HUES6 (cell line): ENCODE measurements at regions not wholly inside any gene's neighbourhood (a gene's known extent, or its start where the extent isn't known, plus 50 kb on each side); places are given as distances from the start of the nearest gene placed in this dataset.
"Not testable (repeated sequence)": the region's sequence is repeated elsewhere in the genome, so short reads cannot be mapped to it uniquely, and the experiment has no call there.

Experiments used
- H3K27ac ChIP-seq: 2 replicates; pipeline ENCODE4 v1.7.0; 2013; ENCODE audit warnings: low read depth, mild to moderate bottlenecking, low read length, inconsistent platforms
- H3K27me3 ChIP-seq: 2 replicates; pipeline ENCODE4 v1.6.1; 2013; ENCODE audit warnings: low read length; ENCODE audit not compliant: control insufficient read depth, insufficient read depth
- H3K36me3 ChIP-seq: 2 replicates; pipeline ENCODE4 v1.6.1; 2013; ENCODE audit warnings: low read length; ENCODE audit not compliant: control insufficient read depth, insufficient read depth
- H3K4me1 ChIP-seq: 2 replicates; pipeline ENCODE4 v1.6.1; 2013; ENCODE audit warnings: low read length; ENCODE audit not compliant: control insufficient read depth, insufficient read depth
- H3K4me3 ChIP-seq: 2 replicates; pipeline ENCODE4 v1.5.1; 2013; ENCODE audit warnings: low read depth, low read length
- H3K9ac ChIP-seq: one replicate; pipeline ENCODE4 v1.6.1; 2013; ENCODE audit warnings: mild to moderate bottlenecking, low read length
- H3K9me3 ChIP-seq: 2 replicates; pipeline ENCODE4 v1.6.1; 2013; ENCODE audit warnings: low read depth, low read length; ENCODE audit not compliant: control insufficient read depth, insufficient read depth

DNA sequence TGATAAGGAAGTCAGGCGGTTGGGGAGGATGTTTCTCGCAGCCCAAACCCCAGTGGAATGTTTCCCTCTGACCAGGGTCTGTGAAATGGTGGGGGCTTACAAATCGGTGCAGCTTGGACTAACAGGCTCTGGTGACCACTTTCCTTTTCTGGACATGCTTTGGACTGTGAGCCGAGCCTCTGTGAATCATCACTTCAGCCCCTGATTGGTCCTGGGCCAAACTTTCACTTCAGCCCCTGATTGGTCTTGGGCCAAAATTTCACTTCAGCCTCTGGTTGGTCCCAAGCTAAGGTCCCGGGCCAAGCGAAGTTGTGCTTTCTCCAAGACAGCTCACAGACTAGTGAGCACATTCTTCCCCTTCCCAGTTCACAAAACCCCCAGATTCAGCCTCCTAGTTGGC lies 223.7 kb upstream of the ANKRD20A1 start:
- not testable (repeated sequence) for H3K36me3 ChIP-seq, H3K4me3 ChIP-seq, H3K27me3 ChIP-seq, H3K9ac ChIP-seq, H3K9me3 ChIP-seq, H3K4me1 ChIP-seq, H3K27ac ChIP-seq

- H3K9ac ChIP-seq, H3K36me3 ChIP-seq, H3K4me3 ChIP-seq, H3K4me1 ChIP-seq, H3K27ac ChIP-seq, H3K27me3 ChIP-seq, H3K9me3 ChIP-seq: not testable (repeated sequence)
These were observed 246.8 kb upstream of the ANKRD20A1 start for GRCh38 chr9:67611900-67612299.

DNA sequence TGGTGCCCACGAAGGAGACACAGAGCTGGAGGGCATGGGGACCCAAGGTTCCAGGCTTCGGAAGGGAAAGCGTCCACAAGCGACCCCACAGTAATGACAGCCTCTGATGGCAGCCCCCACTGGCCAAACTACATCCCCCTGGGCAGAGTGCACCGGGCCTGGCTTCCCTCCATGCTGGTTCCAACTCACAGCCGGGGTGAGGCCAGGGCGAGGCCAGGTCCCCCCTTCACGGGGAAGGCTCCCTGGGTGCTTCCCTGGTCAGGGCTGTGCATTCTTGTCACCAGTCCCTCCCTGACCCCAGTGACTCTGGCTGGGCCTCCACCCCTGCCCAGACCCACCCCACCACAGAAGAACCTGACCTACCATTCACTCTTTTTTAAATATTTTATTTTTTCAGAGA lies 248.9 kb upstream of the ANKRD20A1 start:
- H3K27me3 ChIP-seq, H3K4me1 ChIP-seq, H3K27ac ChIP-seq, H3K36me3 ChIP-seq, H3K9ac ChIP-seq, H3K4me3 ChIP-seq, H3K9me3 ChIP-seq: not testable (repeated sequence)

DNA sequence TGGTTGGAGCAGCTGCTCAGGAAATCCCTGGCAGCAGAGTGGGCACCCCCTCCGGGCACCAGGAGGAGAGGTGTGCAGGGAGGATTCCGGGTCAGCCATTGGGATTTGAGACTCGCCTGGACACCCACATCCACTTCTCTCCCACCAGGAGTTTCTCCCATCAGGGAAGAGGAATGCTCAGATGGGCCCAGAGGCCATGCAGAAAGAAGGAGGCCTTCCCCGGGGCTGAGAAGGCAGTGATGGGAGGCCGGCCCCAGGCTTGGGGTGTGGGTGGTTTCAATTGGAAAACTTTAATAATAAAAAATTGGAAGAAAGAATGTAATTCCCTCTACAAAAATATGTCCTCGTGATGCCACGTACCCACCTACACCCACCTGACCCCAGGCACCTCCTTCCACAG lies 249.3 kb upstream of the ANKRD20A1 start:
- H3K27me3 ChIP-seq, H3K27ac ChIP-seq, H3K36me3 ChIP-seq, H3K4me3 ChIP-seq, H3K4me1 ChIP-seq, H3K9ac ChIP-seq, H3K9me3 ChIP-seq: not testable (repeated sequence)

- H3K9ac ChIP-seq, H3K27ac ChIP-seq, H3K27me3 ChIP-seq, H3K4me3 ChIP-seq, H3K9me3 ChIP-seq, H3K36me3 ChIP-seq, H3K4me1 ChIP-seq: not testable (repeated sequence)
These were observed 253.6 kb upstream of the ANKRD20A1 start for GRCh38 chr9:67605113-67605512.

- H3K4me3 ChIP-seq, H3K27me3 ChIP-seq, H3K4me1 ChIP-seq, H3K9me3 ChIP-seq, H3K27ac ChIP-seq, H3K36me3 ChIP-seq, H3K9ac ChIP-seq: not testable (repeated sequence)
These were observed 255.1 kb upstream of the ANKRD20A1 start for GRCh38 chr9:67603609-67604008.

DNA sequence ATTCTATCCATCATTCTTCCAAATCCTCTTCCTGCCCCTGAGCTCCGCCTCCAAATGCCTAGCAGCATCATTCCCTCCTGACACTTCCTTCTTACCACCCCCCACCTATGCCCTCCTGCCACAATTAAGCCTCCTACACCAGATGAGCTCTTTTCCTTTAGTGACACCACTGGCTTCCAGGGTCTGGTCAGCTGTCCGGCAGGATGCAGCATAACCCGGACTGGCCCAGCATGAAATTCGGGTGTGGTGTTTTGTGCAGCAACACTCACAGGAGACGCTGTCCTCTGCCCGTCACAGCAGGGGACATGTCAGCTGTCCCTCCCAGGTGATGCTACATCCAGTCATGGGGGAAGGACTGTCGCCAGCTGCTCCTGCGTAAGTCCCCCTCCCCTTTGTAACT lies 266.3 kb upstream of the ANKRD20A1 start:
- H3K4me1 ChIP-seq, H3K36me3 ChIP-seq, H3K9me3 ChIP-seq, H3K27me3 ChIP-seq, H3K4me3 ChIP-seq, H3K9ac ChIP-seq, H3K27ac ChIP-seq: not testable (repeated sequence)

- not testable (repeated sequence) for H3K9me3 ChIP-seq, H3K4me3 ChIP-seq, H3K27ac ChIP-seq, H3K4me1 ChIP-seq, H3K36me3 ChIP-seq, H3K27me3 ChIP-seq, H3K9ac ChIP-seq
These were observed 302.9 kb upstream of the ANKRD20A1 start for GRCh38 chr9:67555874-67556273.

GRCh38 chr9:67550044-67550443 lies 308.7 kb upstream of the ANKRD20A1 start:
- not testable (repeated sequence) for H3K27me3 ChIP-seq, H3K9me3 ChIP-seq

GRCh38 chr9:67529834-67530233 lies 328.9 kb upstream of the ANKRD20A1 start:
- H3K4me1 ChIP-seq, H3K27ac ChIP-seq, H3K27me3 ChIP-seq, H3K36me3 ChIP-seq, H3K4me3 ChIP-seq, H3K9ac ChIP-seq, H3K9me3 ChIP-seq: not testable (repeated sequence)

More at GRCh38 chr9:67550044-67550443, 308.7 kb upstream of the ANKRD20A1 start:
- not testable (repeated sequence) for H3K27ac ChIP-seq, H3K9ac ChIP-seq, H3K36me3 ChIP-seq, H3K4me3 ChIP-seq, H3K4me1 ChIP-seq

- not testable (repeated sequence) for H3K9me3 ChIP-seq, H3K4me1 ChIP-seq, H3K9ac ChIP-seq, H3K27ac ChIP-seq, H3K36me3 ChIP-seq, H3K4me3 ChIP-seq, H3K27me3 ChIP-seq
These were observed 341.8 kb upstream of the ANKRD20A1 start for GRCh38 chr9:67516938-67517337.

GRCh38 chr9:67514587-67514986 lies 344.1 kb upstream of the ANKRD20A1 start:
- not testable (repeated sequence) for H3K27me3 ChIP-seq, H3K9me3 ChIP-seq, H3K4me3 ChIP-seq, H3K9ac ChIP-seq, H3K27ac ChIP-seq, H3K4me1 ChIP-seq, H3K36me3 ChIP-seq
